K562 (cell line): ENCODE measurements at regions not wholly inside any gene's neighbourhood (a gene's known extent, or its start where the extent isn't known, plus 50 kb on each side); places are given as distances from the start of the nearest gene placed in this dataset.

Experiments used
- ATAC-seq: fragments of 200-7000 bp; cut with Tn5 transposase; 3 replicates; pipeline ENCODE4 v1.9.1; 2020; ENCODE audit warnings: moderate library complexity
- BruUV-seq: library from RNA; stranded (reverse); fragments of 400-500 nt; replicated peaks from 2 replicates; lab custom pipeline; 2021; lab: Mats Ljungman, UMichigan
- CTCF ChIA-PET: fragments of 300-600 bp; formaldehyde crosslinking; extraction: SDS; loops from one replicate; lab custom pipeline; 2021; ENCODE audit warnings: low intra/inter-chr PET ratio; lab: Yijun Ruan, JAX
- POLR2A ChIA-PET: fragments of 300-600, 350-650 bp; sonication (Branson Sonifier 250); formaldehyde crosslinking; extraction: SDS; loops from one replicate; lab custom pipeline; 2021; ENCODE audit warnings: antibody characterized with exemption, inconsistent platforms; lab: Yijun Ruan, JAX
- DNase-seq, 4 experiments: peaks; one replicate each; pipeline versions ENCODE4 v3.0.0 to v3.0.0-alpha.2; 2011 to 2018; ENCODE audit warnings: low spot score in 3 of 4, mixed read lengths in 3 of 4; ENCODE audit errors: extremely low read depth in 1 of 4
- FAIRE-seq: peaks from 2 replicates; lab custom pipeline; 2011; peaks lifted over from hg19 to GRCh38; lab: Jason Lieb, UNC
- H2AFZ ChIP-seq: 2 replicates; pipeline ENCODE4 v1.6.0; 2011; ENCODE audit warnings: low read depth, low read length, control low read depth, inconsistent platforms
- H3K27ac ChIP-seq: fragments of 200-600 bp; 3 replicates; pipeline ENCODE4 v1.8.0; 2011; ENCODE audit warnings: low read depth, mild to moderate bottlenecking, control low read depth, inconsistent platforms, low read length, moderate library complexity, mixed read lengths; ENCODE audit errors: extremely low read depth
- H3K27me3 ChIP-seq, 2 experiments: fragments of 300-600 bp in 1 of 2; 2 replicates in 1 of 2; 3 replicates in 1 of 2; pipeline versions ENCODE4 v1.6.0 to v1.8.0; 2011; ENCODE audit warnings: inconsistent platforms in 2 of 2, low read length in 2 of 2, mild to moderate bottlenecking in 1 of 2, mixed read lengths in 1 of 2, moderate library complexity in 1 of 2; ENCODE audit not compliant: control insufficient read depth in 2 of 2, insufficient read depth in 2 of 2
- H3K36me3 ChIP-seq: fragments of 300-600 bp; 3 replicates; pipeline ENCODE4 v1.8.0; 2011; ENCODE audit warnings: mild to moderate bottlenecking, low read length, inconsistent platforms; ENCODE audit not compliant: control insufficient read depth, insufficient read depth
- H3K4me1 ChIP-seq, 2 experiments: fragments of 200-600 bp in 1 of 2; replicated peaks in 1 of 2; 2 replicates in 1 of 2; 3 replicates in 1 of 2; pipeline versions ENCODE4 v1.5.1 to v1.8.0; 2011; ENCODE audit warnings: inconsistent platforms in 2 of 2, low read length in 2 of 2, mild to moderate bottlenecking in 1 of 2, mixed read lengths in 1 of 2, moderate library complexity in 1 of 2; ENCODE audit not compliant: control insufficient read depth in 2 of 2, insufficient read depth in 2 of 2
- H3K4me2 ChIP-seq: 2 replicates; pipeline ENCODE4 v1.6.1; 2011; ENCODE audit warnings: low read length, control low read depth, inconsistent platforms, mixed read lengths; ENCODE audit not compliant: insufficient read depth
- H3K4me3 ChIP-seq: fragments of 200-600 bp; sonication (generic), shearing (Covaris generic); 2 replicates; pipeline ENCODE4 v1.5.1; 2016; ENCODE audit warnings: control low read depth, inconsistent platforms
- H3K79me2 ChIP-seq: fragments of 200-600 bp; 3 replicates; pipeline ENCODE4 v1.8.0; 2011; ENCODE audit warnings: low read length, inconsistent platforms; ENCODE audit not compliant: control insufficient read depth, insufficient read depth
- H3K9ac ChIP-seq, 2 experiments: 2 replicates each; pipeline versions ENCODE4 v1.6.0 to v1.6.1; 2011; ENCODE audit warnings: low read depth in 2 of 2, low read length in 2 of 2, control low read depth in 1 of 2, inconsistent platforms in 1 of 2, mild to moderate bottlenecking in 1 of 2, mixed read lengths in 1 of 2; ENCODE audit not compliant: insufficient read depth in 1 of 2
- H3K9me1 ChIP-seq: one replicate; pipeline ENCODE4 v1.6.0; 2011; ENCODE audit warnings: inconsistent platforms, mild to moderate bottlenecking, low read length, moderate library complexity; ENCODE audit not compliant: control insufficient read depth, insufficient read depth
- H3K9me3 ChIP-seq: replicated peaks from 2 replicates; pipeline ENCODE4 v1.5.1; 2011; ENCODE audit warnings: low read depth, low read length, inconsistent platforms; ENCODE audit not compliant: control insufficient read depth, insufficient read depth
- H4K20me1 ChIP-seq: replicated peaks from 2 replicates; pipeline ENCODE4 v1.6.1; 2011; ENCODE audit warnings: low read length, inconsistent platforms, mixed read lengths; ENCODE audit not compliant: control insufficient read depth, insufficient read depth
- ARID1B ChIP-seq: fragments of 450-650 bp; IDR thresholded peaks from 2 replicates; pipeline ENCODE4 v1.6.1; 2016; ENCODE audit warnings: antibody characterized with exemption, mild to moderate bottlenecking, inconsistent platforms
- BCL6 ChIP-seq: fragments of 250-450 bp; sonication (Bioruptor Pico); IDR thresholded peaks from 2 replicates; pipeline ENCODE4 v1.4.0; 2020
- GATAD2A ChIP-seq: fragments of 450-650 bp; IDR thresholded peaks from 2 replicates; pipeline ENCODE4 v1.6.1; 2017
- HMGN3 ChIP-seq: IDR thresholded peaks from 2 replicates; pipeline ENCODE4 v1.6.1; 2011; ENCODE audit warnings: borderline replicate concordance, low read depth, mild to moderate bottlenecking, mixed read lengths, low read length; ENCODE audit not compliant: insufficient read length; ENCODE audit errors: extremely low read depth
- HNRNPLL ChIP-seq: fragments of 200-400 bp; formaldehyde crosslinking; IDR thresholded peaks from 2 replicates; pipeline ENCODE4 v1.6.1; 2017; ENCODE audit warnings: low read length, low read depth, mild to moderate bottlenecking; ENCODE audit not compliant: poor library complexity, severe bottlenecking
- MAFG ChIP-seq: fragments of 450-650 bp; conservative IDR thresholded peaks from 2 replicates; pipeline ENCODE4 v1.6.1; 2016; ENCODE audit warnings: missing genetic modification characterization, missing compliant biosample characterization
- NRF1 ChIP-seq, 2 experiments: fragments of 450-650 bp; IDR thresholded peaks in 1 of 2; conservative IDR thresholded peaks in 1 of 2; 2 replicates each; pipeline ENCODE4 v1.6.1; 2014; ENCODE audit warnings: mild to moderate bottlenecking in 2 of 2
- RNF2 ChIP-seq: sonication (generic); IDR thresholded peaks from 2 replicates; pipeline ENCODE4 v1.6.1; 2016
- U2AF2 ChIP-seq: fragments of 200-400 bp; formaldehyde crosslinking; optimal IDR thresholded peaks from 2 replicates; pipeline ENCODE3; 2017; ENCODE audit warnings: low read depth, mild to moderate bottlenecking, low read length
- WGBS: fragments of 100-300 bp; shearing (Covaris generic); methylation state at CpG from one replicate; pipeline ENCODE4 v1.1.6; 2016; ENCODE audit warnings: low coverage, mixed read lengths; ENCODE audit not compliant: insufficient coverage; ENCODE audit errors: missing lambda C conversion rate; 5-methylcytosine and 5-hydroxymethylcytosine counted together
- in situ Hi-C: fragments of 300-500 bp; cut with MboI; formaldehyde crosslinking; loops from 4 replicates; pipeline ENCODE4 v1.15.0; 2018; ENCODE audit warnings: inconsistent platforms, mixed read lengths
- intact Hi-C: fragments of 100-400 bp; cut with micrococcal nuclease; formaldehyde crosslinking; loops from 2 replicates; pipeline ENCODE4 v1.14.2; 2022
- TF ChIP-seq, protein P1 (sequence below): fragments of 250-450 bp; sonication (Bioruptor Pico); IDR thresholded peaks from 2 replicates; pipeline ENCODE4 v1.4.0; 2020; ENCODE audit warnings: mild to moderate bottlenecking, moderate library complexity, borderline replicate concordance

DNA sequence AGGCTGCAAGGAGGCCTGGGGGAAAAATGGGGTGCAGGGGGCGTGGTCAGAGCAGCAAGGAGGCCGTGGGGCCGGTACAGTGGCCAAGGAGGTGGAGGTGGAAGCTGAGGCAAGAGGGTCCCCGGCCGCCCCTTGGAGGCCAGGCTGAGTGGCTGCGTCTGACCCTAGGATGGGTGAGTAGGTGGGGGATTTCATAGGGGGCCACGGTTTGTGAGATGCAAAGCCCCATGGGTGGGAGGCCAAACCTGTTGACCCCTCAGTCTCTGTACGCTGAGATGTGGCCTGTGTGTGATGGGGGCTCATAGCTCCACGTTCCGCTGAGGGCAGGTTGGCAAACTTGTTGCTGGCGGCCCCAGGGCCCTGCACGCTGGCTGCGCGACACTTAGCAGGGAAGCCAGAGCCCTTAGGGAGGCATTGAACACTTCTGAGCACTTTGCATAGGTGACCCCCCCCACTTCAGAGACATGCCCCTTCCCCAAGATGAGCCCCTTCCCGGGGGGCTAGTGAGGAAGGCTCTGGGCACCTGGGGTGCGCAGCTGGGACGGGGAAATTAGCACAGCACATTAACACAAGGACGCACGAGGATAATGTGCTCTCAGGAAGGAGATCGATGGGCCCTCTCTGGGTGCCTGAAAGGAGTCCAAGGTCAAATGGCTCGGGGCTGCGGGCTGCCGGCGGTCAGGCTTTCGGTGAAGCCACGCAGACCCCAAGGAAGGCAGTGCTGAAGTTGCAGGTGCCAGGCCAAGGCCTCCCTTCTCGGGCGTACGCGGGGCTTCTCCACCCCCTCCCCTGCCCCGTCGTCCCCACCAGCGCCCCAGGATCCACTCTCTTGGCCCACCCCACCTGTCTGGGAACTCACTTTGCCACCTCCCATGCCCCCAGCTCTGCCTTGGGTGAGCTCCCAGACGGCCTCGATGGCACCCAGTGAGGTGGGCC is 107.4 kb downstream of the HMX1 start:
- Histone ChIP-seq H3K4me2 (no peak overlapping the region), H3K27me3 (peaks cover 3 to 42% of the 10 kb centered on the region in 2 experiments; a peak in 4 of 5 replicates), H3K4me3 (no peak overlapping the region), H3K9ac (no peak overlapping the region), H3K9me1 (no peaks in the 10 kb centered on the region), H3K79me2 (no peaks in the 10 kb centered on the region), H3K36me3 (no peaks in the 10 kb centered on the region), H3K4me1 (no peaks in the 10 kb centered on the region; a peak in 1 of 5 replicates), H2AFZ (no peak overlapping the region), H4K20me1 (peaks cover 11% of the 10 kb centered on the region; the same call in 1 of the 2 replicates), H3K27ac (no peak overlapping the region), H3K9me3 (no peaks in the 10 kb centered on the region)
- DNase-seq (no peak), ATAC-seq (no peak), FAIRE-seq (no peak)
- in situ Hi-C loops, result no loop called here
- intact Hi-C loops, result no loop called here
- no TSS peak for BruUV-seq
- ChIA-PET CTCF (no interaction called here), POLR2A (no interaction called here)
- WGBS, result 2% methylated on average over 33 of the region's 35 CpGs
- TF ChIP-seq U2AF2 (no peak), ARID1B (no peak), MAFG (no peak), NRF1 (conservative IDR thresholded peaks at IDR 0.05 in 1 of 2, IDR thresholded peaks at IDR 0.05 in 1 of 2) (no peak), BCL6 (CRISPR knock-in tag) (no peak), HMGN3 (no peak), HNRNPLL (no peak), GATAD2A (no peak), RNF2 (no peak)
- TF ChIP-seq, protein P1, sequence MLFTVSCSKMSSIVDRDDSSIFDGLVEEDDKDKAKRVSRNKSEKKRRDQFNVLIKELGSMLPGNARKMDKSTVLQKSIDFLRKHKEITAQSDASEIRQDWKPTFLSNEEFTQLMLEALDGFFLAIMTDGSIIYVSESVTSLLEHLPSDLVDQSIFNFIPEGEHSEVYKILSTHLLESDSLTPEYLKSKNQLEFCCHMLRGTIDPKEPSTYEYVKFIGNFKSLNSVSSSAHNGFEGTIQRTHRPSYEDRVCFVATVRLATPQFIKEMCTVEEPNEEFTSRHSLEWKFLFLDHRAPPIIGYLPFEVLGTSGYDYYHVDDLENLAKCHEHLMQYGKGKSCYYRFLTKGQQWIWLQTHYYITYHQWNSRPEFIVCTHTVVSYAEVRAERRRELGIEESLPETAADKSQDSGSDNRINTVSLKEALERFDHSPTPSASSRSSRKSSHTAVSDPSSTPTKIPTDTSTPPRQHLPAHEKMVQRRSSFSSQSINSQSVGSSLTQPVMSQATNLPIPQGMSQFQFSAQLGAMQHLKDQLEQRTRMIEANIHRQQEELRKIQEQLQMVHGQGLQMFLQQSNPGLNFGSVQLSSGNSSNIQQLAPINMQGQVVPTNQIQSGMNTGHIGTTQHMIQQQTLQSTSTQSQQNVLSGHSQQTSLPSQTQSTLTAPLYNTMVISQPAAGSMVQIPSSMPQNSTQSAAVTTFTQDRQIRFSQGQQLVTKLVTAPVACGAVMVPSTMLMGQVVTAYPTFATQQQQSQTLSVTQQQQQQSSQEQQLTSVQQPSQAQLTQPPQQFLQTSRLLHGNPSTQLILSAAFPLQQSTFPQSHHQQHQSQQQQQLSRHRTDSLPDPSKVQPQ, result no peak
